ENCODE measurements at regions not wholly inside any gene's neighbourhood (a gene's known extent, or its start where the extent isn't known, plus 50 kb on each side); places are given as distances from the start of the nearest gene placed in this dataset.

GRCh38 chr6:168903613-168904345 is 349.9 kb downstream of the THBS2 start:
- TF ChIP-seq FOXM1 (IDR thresholded peaks at IDR 0.05; ENCODE audit: borderline replicate concordance, low read depth) (no peak), RAD21 (IDR thresholded peaks at IDR 0.05; ENCODE audit: low read depth) (no peak), CEBPB (IDR thresholded peaks at IDR 0.05) (no peak), NFIC (IDR thresholded peaks at IDR 0.05) (no peak), USF1 (IDR thresholded peaks at IDR 0.05) (no peak)

GRCh38 chr6:168902075-168902474 is 351.6 kb downstream of the THBS2 start:
- TF ChIP-seq CREB1 (IDR thresholded peaks at IDR 0.05; ENCODE audit: low read depth) = no peak
- no peak for TF ChIP-seq TAF1 (IDR thresholded peaks at IDR 0.05; ENCODE audit: low read depth)
- TF ChIP-seq RAD21 (IDR thresholded peaks at IDR 0.05; ENCODE audit: low read depth) = no peak
- TF ChIP-seq NFIC (IDR thresholded peaks at IDR 0.05) = no peak
- TF ChIP-seq REST (IDR thresholded peaks at IDR 0.05; ENCODE audit: low read depth) = no peak
- no peak for TF ChIP-seq MAX (IDR thresholded peaks at IDR 0.05)
- no peak for TF ChIP-seq TCF12 (IDR thresholded peaks at IDR 0.05; ENCODE audit: low read depth)
- no peak for TF ChIP-seq CEBPB (IDR thresholded peaks at IDR 0.05)
- TF ChIP-seq USF1 (IDR thresholded peaks at IDR 0.05) = no peak
- no peak for TF ChIP-seq TEAD4 (IDR thresholded peaks at IDR 0.05)
- no peak for TF ChIP-seq FOXM1 (IDR thresholded peaks at IDR 0.05; ENCODE audit: borderline replicate concordance, low read depth)
- TF ChIP-seq EP300 (IDR thresholded peaks at IDR 0.05; ENCODE audit: borderline replicate concordance) = no peak
- no peak for TF ChIP-seq YY1 (IDR thresholded peaks at IDR 0.05; ENCODE audit: low read depth)
- TF ChIP-seq EGR1 (IDR thresholded peaks at IDR 0.05) = no peak

GRCh38 chr6:168901076-168901475 is 352.6 kb downstream of the THBS2 start:
- no peak for TF ChIP-seq FOXM1 (IDR thresholded peaks at IDR 0.05; ENCODE audit: borderline replicate concordance, low read depth)

GRCh38 chr6:168896321-168896720 is 357.3 kb downstream of the THBS2 start:
- TF ChIP-seq FOXM1 (IDR thresholded peaks at IDR 0.05; ENCODE audit: borderline replicate concordance, low read depth) (no peak), TAF1 (IDR thresholded peaks at IDR 0.05; ENCODE audit: low read depth) (no peak), CREB1 (IDR thresholded peaks at IDR 0.05; ENCODE audit: low read depth) (no peak), EP300 (IDR thresholded peaks at IDR 0.05; ENCODE audit: borderline replicate concordance) (no peak), REST (IDR thresholded peaks at IDR 0.05; ENCODE audit: low read depth) (no peak), CEBPB (IDR thresholded peaks at IDR 0.05) (no peak), NFIC (IDR thresholded peaks at IDR 0.05) (no peak), MAX (IDR thresholded peaks at IDR 0.05) (no peak), USF1 (IDR thresholded peaks at IDR 0.05) (no peak), TEAD4 (IDR thresholded peaks at IDR 0.05) (no peak), RAD21 (IDR thresholded peaks at IDR 0.05; ENCODE audit: low read depth) (no peak), TCF12 (IDR thresholded peaks at IDR 0.05; ENCODE audit: low read depth) (no peak), ZBTB7A (IDR thresholded peaks at IDR 0.05; ENCODE audit: low read depth) (no peak), EGR1 (IDR thresholded peaks at IDR 0.05) (no peak)

- TF ChIP-seq RAD21 (IDR thresholded peaks at IDR 0.05; ENCODE audit: low read depth) (peak; percentile 95), FOXM1 (IDR thresholded peaks at IDR 0.05; ENCODE audit: borderline replicate concordance, low read depth) (no peak), MAX (IDR thresholded peaks at IDR 0.05) (peak; percentile 49), TEAD4 (IDR thresholded peaks at IDR 0.05) (no peak), YY1 (IDR thresholded peaks at IDR 0.05; ENCODE audit: low read depth) (0 out of 2 replicates have a peak, but pooled peaks have one; percentile 39)
Observed at GRCh38 chr6:168895102-168895812, 358.4 kb downstream of the THBS2 start.
